LHCN-M2 (cell line): ENCODE measurements at regions not wholly inside any gene's neighbourhood (a gene's known extent, or its start where the extent isn't known, plus 50 kb on each side); places are given as distances from the start of the nearest gene placed in this dataset.

Experiments
- DNase-seq: peaks from one replicate; pipeline ENCODE4 v3.0.0-alpha.2; 2012; ENCODE audit warnings: low read depth

DNA sequence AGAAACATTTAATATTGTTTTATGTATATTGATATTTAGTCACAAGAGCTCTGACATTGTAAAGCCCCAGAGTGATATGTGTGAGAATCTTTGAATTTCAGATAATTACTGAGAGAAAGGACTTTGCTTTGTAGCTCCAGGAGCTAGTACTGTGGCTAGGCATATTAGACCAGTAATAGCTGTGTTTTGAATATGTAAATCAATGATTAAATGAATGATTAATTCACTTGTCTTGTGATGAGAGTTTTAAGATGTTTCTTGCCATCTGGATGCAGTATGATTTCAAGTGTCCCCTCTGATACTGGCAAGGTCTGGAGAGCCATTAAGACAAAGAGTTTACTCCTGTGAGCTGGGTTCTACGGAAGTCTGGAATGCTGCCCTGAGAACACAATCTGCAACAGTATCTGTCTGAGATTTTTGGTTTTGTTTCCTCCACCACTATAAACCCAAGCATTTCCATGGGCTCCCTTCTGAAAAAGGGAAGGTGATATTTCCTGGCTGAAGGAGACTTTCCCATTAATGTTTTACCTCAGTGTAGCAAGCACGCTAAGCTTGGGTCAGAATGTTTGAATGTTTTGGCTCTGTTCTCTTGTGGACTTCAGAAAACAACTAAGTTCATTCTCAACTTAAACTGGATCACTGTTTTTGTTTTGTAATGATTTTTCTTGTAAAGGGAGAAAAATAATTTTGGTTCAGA, 61.3 kb upstream of the BICC1 start:
- no peak for DNase-seq

DNA sequence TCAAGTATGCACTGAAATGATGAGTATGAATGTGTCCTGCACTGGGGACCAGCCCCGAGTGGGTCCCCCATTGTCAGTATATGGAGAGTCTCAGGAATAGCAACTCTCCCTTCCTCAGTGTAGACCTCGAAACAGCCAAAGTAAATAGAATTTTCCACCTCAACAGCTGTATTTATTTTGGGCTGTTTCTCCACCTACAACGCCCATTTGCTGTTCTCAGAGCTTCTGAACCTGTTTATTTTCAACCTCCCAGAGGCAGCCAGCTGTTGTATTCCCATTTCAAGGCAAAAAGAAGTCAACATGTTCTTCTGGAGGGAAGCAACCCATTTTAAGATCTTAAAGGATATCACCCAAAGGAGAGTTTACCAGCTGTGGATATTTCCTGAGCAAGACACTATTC, 59.6 kb upstream of the BICC1 start:
- peak; percentile 15 for DNase-seq

DNA sequence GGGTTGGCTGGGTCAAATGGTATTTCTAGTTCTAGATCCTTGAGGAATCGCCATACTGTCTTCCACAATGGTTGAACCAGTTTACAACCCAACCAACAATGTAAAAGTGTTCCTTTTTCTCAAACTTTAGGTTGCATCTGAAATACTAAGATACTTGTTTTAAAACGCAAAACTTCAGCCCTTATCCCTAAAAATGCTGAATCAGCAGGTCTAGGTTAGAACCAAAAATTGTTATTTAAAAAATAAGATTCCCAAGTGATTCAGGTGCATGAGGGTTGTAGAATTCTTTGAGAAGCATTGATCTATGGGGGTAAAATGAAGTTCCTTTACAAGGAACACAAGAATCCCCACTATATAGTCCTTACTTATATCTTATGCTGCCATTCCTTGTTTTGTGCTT, 56.5 kb upstream of the BICC1 start:
- no peak for DNase-seq

DNA sequence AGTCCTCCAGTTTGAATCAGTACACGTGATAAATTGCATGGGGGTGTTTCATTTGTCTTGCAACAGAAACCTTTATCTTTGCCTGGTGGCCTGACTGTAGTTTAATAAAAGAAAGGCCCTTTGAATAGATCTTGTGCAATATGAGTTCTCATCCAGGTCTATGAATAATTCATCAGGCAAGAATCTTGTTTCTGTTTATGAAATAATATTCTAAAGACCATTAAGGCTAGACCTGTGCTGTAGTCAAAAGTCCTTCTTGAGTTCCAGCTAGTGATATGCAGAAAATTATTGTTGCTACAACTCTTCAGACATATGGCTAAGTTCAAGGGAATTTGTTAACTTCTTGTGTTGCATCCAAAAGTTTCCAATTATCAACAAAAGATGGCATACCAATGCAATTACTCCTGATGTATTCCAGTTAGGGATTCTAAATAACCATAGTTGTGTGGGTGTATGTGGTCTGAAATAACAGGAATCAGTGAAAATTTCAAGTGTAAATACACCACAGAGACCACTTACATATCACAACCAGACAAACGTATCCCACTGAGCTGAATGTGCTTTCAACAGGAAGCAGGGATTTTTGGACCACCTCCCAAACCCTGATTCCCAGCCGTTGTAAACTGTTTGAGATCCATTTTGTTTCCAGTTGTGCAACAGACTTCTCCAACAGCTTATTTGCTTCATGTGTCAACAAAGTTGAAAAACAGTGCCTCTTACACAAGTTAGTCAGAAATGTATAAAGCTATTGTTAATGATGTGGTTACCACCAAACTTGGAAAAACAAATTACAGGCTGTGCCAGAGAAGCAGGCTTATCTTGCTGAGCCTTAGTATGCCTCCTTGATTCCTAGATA, 54.7 kb upstream of the BICC1 start:
- DNase-seq: peak; percentile 66

DNA sequence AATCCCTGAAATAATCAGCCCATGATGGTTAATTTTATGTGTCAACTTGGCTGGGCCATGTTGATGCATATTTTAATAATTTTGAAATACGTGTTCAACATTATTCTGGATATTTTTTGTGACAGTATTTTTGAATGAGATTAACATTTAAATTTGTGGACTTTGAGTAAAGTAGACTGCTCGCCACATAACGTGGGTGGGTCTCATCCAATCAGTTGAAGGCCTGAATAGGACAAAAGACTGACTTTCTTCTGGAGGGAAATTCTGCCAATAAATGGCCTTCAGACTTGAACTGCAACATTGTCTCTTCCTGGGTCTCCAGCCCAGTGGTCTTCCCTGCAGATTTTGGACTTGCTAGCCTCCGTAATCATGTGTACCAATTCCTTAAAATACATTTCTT, 53.6 kb upstream of the BICC1 start:
- no peak for DNase-seq

GRCh38 chr10:58460157-58460556, 52.5 kb upstream of the BICC1 start:
- DNase-seq: no peak

GRCh38 chr10:58462863-58463507, 49.7 kb upstream of the BICC1 start:
- DNase-seq: no peak
